Thymus (tissue), 11 donors: ENCODE measurements at regions not wholly inside any gene's neighbourhood (a gene's known extent, or its start where the extent isn't known, plus 50 kb on each side); places are given as distances from the start of the nearest gene placed in this dataset.

Experiments
- DNase-seq, 9 donors: peaks; one replicate each; pipeline ENCODE4 v3.0.0-alpha.2; 2013; ENCODE audit warnings: low spot score in 9 of 9, low read depth in 6 of 9, missing footprints in 1 of 9
- H3K27ac ChIP-seq, 2 donors: one replicate each; pipeline ENCODE4 v1.5.1; 2013; ENCODE audit warnings: control low read depth in 1 of 2, low read depth in 1 of 2, low read length in 1 of 2, mild to moderate bottlenecking in 1 of 2, moderate library complexity in 1 of 2
- H3K27me3 ChIP-seq, 2 donors: one replicate each; pipeline ENCODE4 v1.5.1; 2013; ENCODE audit warnings: low read length in 1 of 2; ENCODE audit not compliant: control insufficient read depth in 2 of 2, insufficient read depth in 1 of 2
- H3K36me3 ChIP-seq, 2 donors: one replicate each; pipeline ENCODE4 v1.5.1; 2013; ENCODE audit warnings: low read length in 1 of 2, mild to moderate bottlenecking in 1 of 2, moderate library complexity in 1 of 2; ENCODE audit not compliant: control insufficient read depth in 2 of 2, insufficient read depth in 2 of 2
- H3K4me1 ChIP-seq, 2 donors: one replicate each; pipeline ENCODE4 v1.5.1; 2013; ENCODE audit warnings: low read length in 2 of 2; ENCODE audit not compliant: control insufficient read depth in 2 of 2, insufficient read depth in 2 of 2
- H3K4me3 ChIP-seq, 2 donors: one replicate each; pipeline ENCODE4 v1.5.1; 2013; ENCODE audit warnings: low read length in 2 of 2, control low read depth in 1 of 2, mild to moderate bottlenecking in 1 of 2
- H3K9me3 ChIP-seq, 2 donors: one replicate each; pipeline ENCODE4 v1.5.1; 2013; ENCODE audit warnings: low read length in 1 of 2, mild to moderate bottlenecking in 1 of 2; ENCODE audit not compliant: control insufficient read depth in 2 of 2, insufficient read depth in 1 of 2
- WGBS: extraction: QIAGEN DNeasy Blood & Tissue Kit; methylation state at CpG from one replicate; pipeline ENCODE4 v1.1.7; 2013; 5-methylcytosine and 5-hydroxymethylcytosine counted together
- donor health status: healthy.

DNA sequence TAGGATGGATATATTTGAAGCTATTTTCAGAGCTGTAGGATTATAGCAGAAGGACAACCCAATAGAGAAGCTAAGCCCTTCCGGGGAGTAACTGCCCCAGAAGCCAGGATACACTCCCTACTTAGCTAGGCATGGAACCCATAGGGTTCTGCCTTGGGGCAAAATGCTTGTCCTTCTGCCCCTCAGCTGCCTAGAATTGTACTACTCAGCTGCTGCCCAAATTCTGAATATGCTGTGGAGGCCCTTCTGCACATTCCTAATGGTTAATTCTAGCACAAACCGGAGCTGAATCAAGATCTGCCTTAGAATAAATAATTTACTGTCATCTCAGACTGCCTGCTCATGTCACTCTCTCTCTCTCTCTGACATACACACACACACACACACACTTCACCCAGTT, 297.7 kb upstream of the VCX3A start:
- no peak for DNase-seq
- WGBS: 95% methylated on average over 2 of the region's 2 CpGs
- Histone ChIP-seq H3K27ac (no peak overlapping the region), H3K4me1 (no peaks in the 10 kb centered on the region), H3K4me3 (no peak overlapping the region), H3K36me3 (no peaks in the 10 kb centered on the region), H3K9me3 (no peaks in the 10 kb centered on the region), H3K27me3 (no peaks in the 10 kb centered on the region)

DNA sequence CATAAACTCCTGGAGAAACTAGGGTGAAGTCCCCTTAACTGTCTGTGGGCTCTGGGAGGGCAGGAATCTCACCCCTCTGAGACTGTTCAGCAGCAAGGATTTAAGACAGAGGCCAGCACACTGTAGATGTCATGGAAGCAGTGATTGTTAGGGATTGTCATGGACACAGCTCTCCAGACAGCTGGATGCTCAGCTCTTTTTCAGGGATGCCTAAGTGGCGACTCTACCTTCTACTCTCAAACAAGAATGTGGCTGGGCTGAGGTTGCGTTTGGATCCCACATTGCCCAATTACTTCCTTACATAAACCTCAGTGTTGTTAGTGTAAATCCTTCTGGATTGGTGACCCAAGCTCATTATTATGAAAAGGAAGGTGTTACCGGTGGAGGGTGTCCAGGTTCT, 291.9 kb upstream of the VCX3A start:
- Histone ChIP-seq H3K27ac (no peak overlapping the region), H3K27me3 (no peaks in the 10 kb centered on the region), H3K36me3 (no peaks in the 10 kb centered on the region), H3K9me3 (no peaks in the 10 kb centered on the region), H3K4me3 (no peak overlapping the region), H3K4me1 (no peaks in the 10 kb centered on the region)
- WGBS: 91% methylated on average over 3 of the region's 3 CpGs
- DNase-seq: no peak

DNA sequence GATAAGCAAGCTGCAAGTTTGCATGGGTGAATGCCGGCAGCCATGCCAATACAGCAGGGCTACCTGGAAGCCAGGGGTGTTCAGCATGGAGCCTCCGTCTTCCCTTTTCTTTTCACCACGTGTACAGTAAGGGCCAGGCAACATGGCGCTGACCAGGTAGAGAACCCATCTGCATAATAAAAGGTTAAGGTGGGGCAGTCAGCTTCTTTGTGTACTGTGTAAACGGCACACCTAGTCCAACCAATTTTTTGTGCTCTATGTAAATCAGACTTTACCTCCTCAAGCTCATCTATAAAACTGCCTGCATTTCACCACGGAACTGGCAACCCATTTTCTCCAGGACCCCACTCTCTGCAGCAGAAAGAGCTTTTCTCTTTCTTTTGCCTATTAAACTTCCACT, 286.8 kb upstream of the VCX3A start:
- Histone ChIP-seq H3K27me3 (no peaks in the 10 kb centered on the region), H3K4me3 (no peak overlapping the region), H3K4me1 (no peaks in the 10 kb centered on the region), H3K36me3 (no peaks in the 10 kb centered on the region), H3K27ac (no peak overlapping the region), H3K9me3 (no peaks in the 10 kb centered on the region)
- 93% methylated on average over 6 of the region's 6 CpGs for WGBS
- DNase-seq: no peak

DNA sequence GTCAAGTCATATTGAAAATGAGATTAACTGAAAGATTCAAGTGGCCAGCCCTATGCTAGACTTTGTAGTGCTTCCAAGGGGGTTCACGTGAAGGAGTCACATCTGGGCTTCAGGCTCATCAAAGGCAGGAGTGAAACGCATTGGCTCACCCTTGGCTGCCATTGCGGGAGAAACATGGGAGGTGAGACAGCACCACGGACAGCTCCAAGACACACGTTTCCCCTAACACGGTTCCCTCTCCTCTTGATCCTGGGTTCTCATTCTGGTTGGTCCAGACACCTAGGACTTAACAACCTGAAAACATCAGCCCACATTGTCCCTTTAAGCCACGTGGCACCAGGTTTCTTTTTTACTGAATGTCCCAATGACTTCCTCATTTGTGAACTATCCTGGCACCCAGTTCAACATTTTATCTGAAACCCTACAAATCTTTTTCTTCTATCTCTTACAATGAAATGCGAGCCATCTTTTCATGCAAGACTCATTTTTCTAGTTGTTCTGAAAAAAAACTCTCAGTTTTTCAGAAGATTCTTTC, 279.0 kb upstream of the VCX3A start:
- DNase-seq: peak in 4 of 9 donors; percentile 4 to 51 (median 18)
- WGBS: 59% methylated on average over 8 of the region's 8 CpGs
- Histone ChIP-seq H3K9me3 (no peaks in the 10 kb centered on the region), H3K27ac (no peak overlapping the region), H3K4me3 (no peak overlapping the region), H3K36me3 (no peaks in the 10 kb centered on the region), H3K4me1 (no peaks in the 10 kb centered on the region), H3K27me3 (no peaks in the 10 kb centered on the region)

DNA sequence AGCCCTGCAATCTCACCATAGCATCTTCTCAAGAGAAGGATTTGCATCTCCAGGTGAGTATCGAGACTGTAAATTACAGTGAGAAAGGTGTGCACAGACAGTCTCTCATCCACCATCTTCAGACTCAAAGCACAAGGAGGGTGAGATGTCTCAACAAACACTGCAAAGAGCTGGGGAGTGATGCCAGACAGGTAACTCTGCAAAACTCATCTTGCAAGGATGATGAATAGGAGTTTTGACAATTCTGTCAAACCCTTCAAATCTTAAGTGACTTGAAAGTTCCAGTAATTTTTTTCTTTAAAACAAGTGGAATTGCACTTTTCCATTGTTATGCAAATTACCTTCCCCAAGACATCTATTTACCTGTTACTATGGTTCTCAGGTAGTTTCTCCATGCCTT, 277.2 kb upstream of the VCX3A start:
- no peaks in the 10 kb centered on the region for H3K27me3 ChIP-seq
- no peaks in the 10 kb centered on the region for H3K36me3 ChIP-seq
- DNase-seq: no peak
- WGBS: 90% methylated on average over 1 of the region's 1 CpG
- no peak overlapping the region for H3K4me3 ChIP-seq
- H3K27ac ChIP-seq: no peak overlapping the region
- no peaks in the 10 kb centered on the region for H3K4me1 ChIP-seq
- H3K9me3 ChIP-seq: no peaks in the 10 kb centered on the region

DNA sequence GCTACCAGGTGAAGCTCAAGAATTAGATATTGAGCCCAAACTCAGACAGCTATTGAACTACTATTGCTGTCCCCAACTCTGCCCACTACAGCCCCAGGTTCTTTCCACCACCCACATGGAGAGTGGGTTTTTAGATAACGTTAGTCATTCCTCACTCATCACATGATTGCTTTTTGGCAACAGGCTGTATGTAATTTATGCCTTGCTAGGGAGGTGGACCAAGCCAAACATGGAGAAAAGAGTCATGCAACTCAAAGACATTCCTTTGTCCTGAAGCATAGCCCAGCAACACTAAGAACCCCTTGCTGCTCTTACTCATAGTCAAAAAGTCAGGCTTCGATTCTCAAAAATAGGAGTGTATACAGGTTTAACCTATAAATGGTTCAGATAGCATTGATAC, 275.9 kb upstream of the VCX3A start:
- no peaks in the 10 kb centered on the region for H3K27me3 ChIP-seq
- H3K4me3 ChIP-seq: no peak overlapping the region
- WGBS: 94% methylated on average over 2 of the region's 2 CpGs
- no peak for DNase-seq
- no peak overlapping the region for H3K27ac ChIP-seq
- H3K4me1 ChIP-seq: no peaks in the 10 kb centered on the region
- no peaks in the 10 kb centered on the region for H3K36me3 ChIP-seq
- no peaks in the 10 kb centered on the region for H3K9me3 ChIP-seq

DNA sequence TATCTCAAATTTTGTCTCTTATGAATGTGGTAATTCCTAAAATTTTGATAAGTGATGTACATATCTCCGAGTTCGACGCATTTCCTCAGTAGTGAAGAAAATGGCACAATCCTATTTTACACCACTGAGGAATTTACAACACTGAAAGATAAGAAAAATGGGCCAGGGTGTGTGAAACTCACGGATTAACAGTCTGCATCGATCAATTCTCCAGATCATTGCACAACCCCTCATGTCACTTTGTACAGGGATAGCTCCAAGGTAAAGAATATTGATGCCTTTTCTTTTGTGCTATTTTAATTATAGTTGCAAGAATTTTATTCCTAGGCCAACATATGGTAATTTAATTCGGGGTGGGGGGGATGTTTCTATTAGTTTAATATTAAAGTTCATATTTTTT, 268.7 kb upstream of the VCX3A start:
- no peak for DNase-seq
- Histone ChIP-seq H3K4me1 (no peaks in the 10 kb centered on the region), H3K36me3 (no peaks in the 10 kb centered on the region), H3K27me3 (no peaks in the 10 kb centered on the region), H3K4me3 (no peak overlapping the region), H3K27ac (no peak overlapping the region), H3K9me3 (no peaks in the 10 kb centered on the region)
- 93% methylated on average over 6 of the region's 6 CpGs for WGBS

DNA sequence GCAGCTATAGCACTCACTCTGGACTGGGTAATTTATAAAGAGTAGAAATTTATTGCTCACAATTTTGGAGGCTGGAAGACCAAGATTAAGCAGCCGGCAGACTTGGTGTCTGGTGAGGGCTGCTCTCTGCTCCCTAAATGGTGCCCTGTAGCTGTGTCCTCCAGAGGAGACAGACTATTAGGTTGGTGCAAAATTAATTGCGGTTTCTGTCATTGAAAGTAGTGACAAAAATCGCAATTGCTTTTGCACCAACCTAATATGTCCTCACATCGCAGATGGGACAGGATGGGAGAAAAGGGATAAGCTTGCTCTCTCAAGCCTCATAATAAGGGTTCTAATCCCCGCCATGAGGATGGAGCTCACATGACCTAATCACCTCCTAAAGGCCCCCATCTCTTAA, 258.1 kb upstream of the VCX3A start:
- Histone ChIP-seq H3K4me3 (no peak overlapping the region), H3K36me3 (no peaks in the 10 kb centered on the region), H3K27me3 (no peaks in the 10 kb centered on the region), H3K27ac (no peak overlapping the region), H3K9me3 (no peaks in the 10 kb centered on the region), H3K4me1 (no peaks in the 10 kb centered on the region)
- no peak for DNase-seq
- 96% methylated on average over 5 of the region's 5 CpGs for WGBS

DNA sequence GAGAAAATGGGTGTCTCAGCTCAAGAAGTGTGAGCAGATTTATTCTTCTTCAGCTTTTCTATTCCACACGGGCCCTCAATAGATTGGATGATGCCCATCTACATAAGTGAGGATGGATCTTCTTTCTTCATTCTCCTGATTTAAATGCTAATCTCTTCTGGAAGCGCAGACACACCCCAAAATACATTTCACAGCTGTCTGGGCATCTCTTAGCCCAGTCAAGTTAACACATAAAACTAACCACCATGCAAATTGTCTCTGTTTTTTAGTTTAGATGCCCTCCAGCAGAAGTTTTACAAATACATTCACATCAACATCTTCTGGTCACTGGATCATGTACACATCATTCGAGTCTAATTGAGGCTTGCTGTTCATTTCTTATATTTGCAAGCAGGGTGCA, 249.0 kb upstream of the VCX3A start:
- Histone ChIP-seq H3K27me3 (peaks cover 0 to 2% of the 10 kb centered on the region in 2 donors), H3K27ac (no peak overlapping the region), H3K4me3 (no peak overlapping the region), H3K9me3 (no peaks in the 10 kb centered on the region), H3K36me3 (no peaks in the 10 kb centered on the region), H3K4me1 (no peaks in the 10 kb centered on the region)
- no peak for DNase-seq
- 97% methylated on average over 3 of the region's 3 CpGs for WGBS

DNA sequence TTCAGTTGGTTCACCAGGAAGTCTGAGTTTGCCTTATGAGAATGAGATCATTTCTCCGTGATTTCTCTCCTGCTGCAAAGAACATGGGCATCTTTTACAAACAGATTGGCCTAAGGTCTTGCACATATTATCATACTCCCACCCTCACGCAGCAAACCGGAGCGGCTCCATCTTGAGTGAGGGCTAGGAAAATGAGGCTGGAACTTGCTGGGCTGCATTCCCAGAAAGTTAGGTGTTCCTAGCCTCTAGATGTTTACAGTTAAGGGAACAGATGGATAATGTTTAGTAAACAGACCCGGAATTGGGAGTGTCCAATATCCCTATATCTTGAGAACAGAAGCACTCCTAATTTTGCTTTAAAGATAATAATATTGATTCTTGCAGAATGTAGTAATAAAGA, 247.9 kb upstream of the VCX3A start:
- H3K4me1 ChIP-seq: no peaks in the 10 kb centered on the region
- H3K36me3 ChIP-seq: no peaks in the 10 kb centered on the region
- peaks cover 0 to 5% of the 10 kb centered on the region in 2 donors for H3K27me3 ChIP-seq
- H3K4me3 ChIP-seq: no peak overlapping the region
- DNase-seq: no peak
- no peak overlapping the region for H3K27ac ChIP-seq
- H3K9me3 ChIP-seq: no peaks in the 10 kb centered on the region
- 95% methylated on average over 5 of the region's 5 CpGs for WGBS
